HCT116 (cell line): ENCODE measurements at regions not wholly inside any gene's neighbourhood (a gene's known extent, or its start where the extent isn't known, plus 50 kb on each side); places are given as distances from the start of the nearest gene placed in this dataset.

Experiments used
- CTCF ChIP-seq, 3 experiments: fragments of 200-600 bp in 1 of 3; sonication (generic) in 1 of 3; IDR thresholded peaks in 2 of 3; conservative IDR thresholded peaks in 1 of 3; 2 replicates each; pipeline ENCODE4 v1.5.1; 2012 to 2017; ENCODE audit warnings: low read depth in 2 of 3, low read length in 2 of 3, antibody characterized with exemption in 1 of 3, borderline replicate concordance in 1 of 3, control low read depth in 1 of 3, mild to moderate bottlenecking in 1 of 3, mixed read lengths in 1 of 3, mixed run types in 1 of 3, moderate library complexity in 1 of 3; ENCODE audit not compliant: insufficient read depth in 1 of 3
- EZH2 ChIP-seq: fragments of 200-600 bp; sonication (generic); IDR thresholded peaks from 2 replicates; pipeline ENCODE4 v1.6.1; 2017; ENCODE audit warnings: antibody characterized with exemption, mixed run types
- EZH2phosphoT487 ChIP-seq: fragments of 200-600 bp; IDR thresholded peaks from 2 replicates; pipeline ENCODE4 v1.6.1; 2018; ENCODE audit warnings: antibody characterized with exemption, borderline replicate concordance
- FOSL1 ChIP-seq: IDR thresholded peaks from 2 replicates; pipeline ENCODE4 v1.6.1; 2012; ENCODE audit warnings: low read depth
- MAX ChIP-seq: IDR thresholded peaks from 2 replicates; pipeline ENCODE4 v1.6.1; 2012
- POLR2A ChIP-seq: IDR thresholded peaks from 2 replicates; pipeline ENCODE4 v1.7.0; 2011; ENCODE audit warnings: borderline replicate concordance; ENCODE audit not compliant: insufficient read depth, insufficient read length; ENCODE audit errors: extremely low read depth
- POLR2AphosphoS5 ChIP-seq: IDR thresholded peaks from 2 replicates; pipeline ENCODE4 v1.6.1; 2011; ENCODE audit warnings: mild to moderate bottlenecking, low read depth, low read length, moderate library complexity
- SRF ChIP-seq: IDR thresholded peaks from 2 replicates; pipeline ENCODE4 v1.6.1; 2012; ENCODE audit warnings: low read depth
- TCF7L2 ChIP-seq: IDR thresholded peaks from 2 replicates; pipeline ENCODE4 v1.7.0; 2011; ENCODE audit warnings: borderline replicate concordance, inconsistent platforms; ENCODE audit not compliant: insufficient read depth, insufficient read length; ENCODE audit errors: extremely low read depth
- ZFX ChIP-seq: fragments of 450-650 bp; IDR thresholded peaks from 2 replicates; pipeline ENCODE4 v1.6.1; 2017

- TF ChIP-seq CTCF (IDR thresholded peaks at IDR 0.05 in 2 of 3, conservative IDR thresholded peaks at IDR 0.05 in 1 of 3; ENCODE audit: borderline replicate concordance in 1 of 3, insufficient read depth in 1 of 3, low read depth in 2 of 3, low read length in 2 of 3) = no peak
- TF ChIP-seq TCF7L2 = no peak
- no peak for TF ChIP-seq ZFX
- TF ChIP-seq MAX = no peak
- TF ChIP-seq POLR2A = no peak
- no peak for TF ChIP-seq EZH2
- no peak for TF ChIP-seq SRF
- TF ChIP-seq FOSL1 = no peak
- TF ChIP-seq POLR2AphosphoS5 = no peak
- TF ChIP-seq EZH2phosphoT487 = no peak
Observed at GRCh38 chr20:51327251-51327841, 215.2 kb downstream of the NFATC2 start.
